ES-I3 (cell line): ENCODE measurements at regions not wholly inside any gene's neighbourhood (a gene's known extent, or its start where the extent isn't known, plus 50 kb on each side); places are given as distances from the start of the nearest gene placed in this dataset.
"Not testable (repeated sequence)": the region's sequence is repeated elsewhere in the genome, so short reads cannot be mapped to it uniquely, and the experiment has no call there.

Experiments used
- H3K36me3 ChIP-seq: 2 replicates; pipeline ENCODE4 v1.6.1; 2013; ENCODE audit warnings: mild to moderate bottlenecking, low read length, control low read depth, moderate library complexity; ENCODE audit not compliant: insufficient read depth
- H3K4me1 ChIP-seq: 2 replicates; pipeline ENCODE4 v1.6.1; 2013; ENCODE audit warnings: mild to moderate bottlenecking, control low read depth, low read length; ENCODE audit not compliant: insufficient read depth
- H3K9ac ChIP-seq: 2 replicates; pipeline ENCODE4 v1.6.1; 2013; ENCODE audit warnings: low read depth, mild to moderate bottlenecking, low read length, moderate library complexity
- H3K9me3 ChIP-seq: 2 replicates; pipeline ENCODE4 v1.6.1; 2013; ENCODE audit warnings: mild to moderate bottlenecking, low read length, moderate library complexity; ENCODE audit not compliant: control insufficient read depth, insufficient read depth

DNA sequence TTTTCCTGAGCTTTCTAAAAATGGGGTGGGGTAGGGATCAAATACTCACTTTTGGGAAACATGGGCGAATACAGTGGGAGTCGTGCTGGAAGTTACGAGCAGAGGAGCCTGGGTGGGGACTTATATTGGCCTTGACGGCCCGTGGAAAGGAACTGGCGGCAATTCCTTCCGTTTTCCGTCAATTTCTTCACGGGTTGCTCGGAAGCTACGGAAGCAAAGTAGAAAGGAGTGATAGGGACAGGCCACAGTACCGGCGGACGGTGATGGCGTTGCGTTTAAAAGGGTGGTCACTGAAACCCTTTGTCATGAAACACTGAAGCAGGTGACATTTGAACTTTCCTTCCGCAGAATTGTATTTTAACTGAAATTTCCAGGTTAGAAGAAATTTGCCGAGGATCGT is 505.0 kb downstream of the PRIM2 start:
- peak overlapping the region; percentile 53; the same call in 1 of the 2 replicates for H3K9ac ChIP-seq
- not testable (repeated sequence) for H3K4me1 ChIP-seq, H3K9me3 ChIP-seq, H3K36me3 ChIP-seq

- Histone ChIP-seq H3K36me3 (no peaks in the 10 kb centered on the region), H3K9me3 (no peaks in the 10 kb centered on the region), H3K4me1 (no peaks in the 10 kb centered on the region), H3K9ac (peak overlapping the region; percentile 53; the same call in 1 of the 2 replicates)
Measured at GRCh38 chr6:57822896-57823358, 505.5 kb downstream of the PRIM2 start.

GRCh38 chr6:57837622-57838209 is 520.3 kb downstream of the PRIM2 start:
- H3K9me3 ChIP-seq, H3K4me1 ChIP-seq, H3K9ac ChIP-seq, H3K36me3 ChIP-seq: not testable (repeated sequence)

GRCh38 chr6:57841551-57841950 is 524.1 kb downstream of the PRIM2 start:
- not testable (repeated sequence) for H3K36me3 ChIP-seq, H3K4me1 ChIP-seq, H3K9me3 ChIP-seq, H3K9ac ChIP-seq

- not testable (repeated sequence) for H3K36me3 ChIP-seq, H3K4me1 ChIP-seq, H3K9me3 ChIP-seq
- H3K9ac ChIP-seq, result peak overlapping the region; percentile 30; the same call in 1 of the 2 replicates
Measured at GRCh38 chr6:57853745-57854407, 536.4 kb downstream of the PRIM2 start.

GRCh38 chr6:57860481-57861315 is 543.3 kb downstream of the PRIM2 start:
- H3K4me1 ChIP-seq, H3K36me3 ChIP-seq, H3K9me3 ChIP-seq, H3K9ac ChIP-seq: not testable (repeated sequence)

DNA sequence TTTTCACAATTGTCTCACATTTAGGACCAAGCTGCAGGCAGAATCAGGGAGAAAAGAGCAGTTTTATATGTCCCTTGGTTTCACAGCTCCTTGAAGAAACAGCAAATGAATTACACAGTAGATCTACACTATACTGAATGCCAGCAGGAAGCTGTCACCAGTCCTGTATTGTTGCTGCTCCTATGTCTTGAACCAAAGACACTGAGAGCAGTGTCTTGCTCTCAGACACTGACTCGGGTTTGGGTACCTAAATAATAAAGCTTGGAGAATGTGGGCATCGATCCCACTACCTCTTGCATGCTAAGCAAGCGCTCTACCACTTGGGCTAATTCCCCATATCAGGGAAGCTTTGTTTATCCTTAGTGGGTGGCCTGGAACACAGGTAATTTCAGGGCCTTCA is 552.7 kb downstream of the PRIM2 start:
- H3K9ac ChIP-seq, H3K4me1 ChIP-seq, H3K36me3 ChIP-seq, H3K9me3 ChIP-seq: not testable (repeated sequence)

- not testable (repeated sequence) for H3K9ac ChIP-seq, H3K36me3 ChIP-seq, H3K9me3 ChIP-seq, H3K4me1 ChIP-seq
Measured at GRCh38 chr6:57873424-57873823, 556.0 kb downstream of the PRIM2 start.

GRCh38 chr6:57876659-57877058 is 559.2 kb downstream of the PRIM2 start:
- H3K9me3 ChIP-seq, H3K36me3 ChIP-seq, H3K9ac ChIP-seq, H3K4me1 ChIP-seq: not testable (repeated sequence)

GRCh38 chr6:57877729-57878128 is 560.3 kb downstream of the PRIM2 start:
- not testable (repeated sequence) for H3K4me1 ChIP-seq, H3K36me3 ChIP-seq, H3K9ac ChIP-seq, H3K9me3 ChIP-seq

GRCh38 chr6:57878792-57879191 is 561.4 kb downstream of the PRIM2 start:
- H3K9me3 ChIP-seq, H3K36me3 ChIP-seq, H3K4me1 ChIP-seq, H3K9ac ChIP-seq: not testable (repeated sequence)

- not testable (repeated sequence) for H3K4me1 ChIP-seq, H3K9me3 ChIP-seq, H3K36me3 ChIP-seq, H3K9ac ChIP-seq
Measured at GRCh38 chr6:57898850-57899249, 581.4 kb downstream of the PRIM2 start.

- H3K4me1 ChIP-seq, H3K9me3 ChIP-seq, H3K9ac ChIP-seq, H3K36me3 ChIP-seq: not testable (repeated sequence)
Measured at GRCh38 chr6:57900687-57901399, 583.4 kb downstream of the PRIM2 start.

DNA sequence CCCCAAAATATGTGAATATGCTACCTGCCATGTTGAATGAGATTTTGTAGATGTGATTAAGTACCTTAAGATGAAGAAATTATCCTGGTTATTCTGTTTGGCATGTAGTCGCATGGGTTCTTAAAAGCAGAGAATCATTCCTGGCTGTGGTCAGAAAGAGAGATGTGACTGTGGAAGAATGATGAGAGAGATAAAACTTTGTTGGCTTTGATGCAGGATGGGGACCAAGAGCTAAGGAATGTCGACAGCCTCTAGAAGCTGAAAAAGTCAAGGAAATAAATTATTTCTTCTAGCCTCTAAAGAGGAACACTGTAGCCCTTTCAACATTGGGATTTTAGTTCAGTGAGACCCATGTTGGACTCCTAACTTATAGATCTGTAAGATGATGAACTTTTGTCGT is 584.0 kb downstream of the PRIM2 start:
- H3K4me1 ChIP-seq, H3K9ac ChIP-seq, H3K36me3 ChIP-seq, H3K9me3 ChIP-seq: not testable (repeated sequence)
